ENCODE measurements at regions not wholly inside any gene's neighbourhood (a gene's known extent, or its start where the extent isn't known, plus 50 kb on each side); places are given as distances from the start of the nearest gene placed in this dataset.

GRCh38 chr18:57959278-57959677 lies 84.7 kb upstream of the NEDD4L start:
- peak; percentile 59 for TF ChIP-seq CTCF (IDR thresholded peaks at IDR 0.05; ENCODE audit: low read length)
- TF ChIP-seq EZH2phosphoT487 (IDR thresholded peaks at IDR 0.05; ENCODE audit: low read length): no peak
- no peak for TF ChIP-seq EZH2 (optimal IDR thresholded peaks at IDR 0.05; ENCODE audit: low read depth, low read length)
